Stimulated activated CD4-positive, alpha-beta T cell treated with anti-CD3 and anti-CD28 coated beads, TNF-alpha, amount 100 ng/mL, for 48 hours (primary cell): ENCODE measurements at regions not wholly inside any gene's neighbourhood (a gene's known extent, or its start where the extent isn't known, plus 50 kb on each side); places are given as distances from the start of the nearest gene placed in this dataset.

Experiments used
- DNase-seq, 3 donors: peaks; one replicate each; pipeline ENCODE4 v3.0.0-alpha.2; 2020; ENCODE audit warnings: low read depth in 3 of 3

DNA sequence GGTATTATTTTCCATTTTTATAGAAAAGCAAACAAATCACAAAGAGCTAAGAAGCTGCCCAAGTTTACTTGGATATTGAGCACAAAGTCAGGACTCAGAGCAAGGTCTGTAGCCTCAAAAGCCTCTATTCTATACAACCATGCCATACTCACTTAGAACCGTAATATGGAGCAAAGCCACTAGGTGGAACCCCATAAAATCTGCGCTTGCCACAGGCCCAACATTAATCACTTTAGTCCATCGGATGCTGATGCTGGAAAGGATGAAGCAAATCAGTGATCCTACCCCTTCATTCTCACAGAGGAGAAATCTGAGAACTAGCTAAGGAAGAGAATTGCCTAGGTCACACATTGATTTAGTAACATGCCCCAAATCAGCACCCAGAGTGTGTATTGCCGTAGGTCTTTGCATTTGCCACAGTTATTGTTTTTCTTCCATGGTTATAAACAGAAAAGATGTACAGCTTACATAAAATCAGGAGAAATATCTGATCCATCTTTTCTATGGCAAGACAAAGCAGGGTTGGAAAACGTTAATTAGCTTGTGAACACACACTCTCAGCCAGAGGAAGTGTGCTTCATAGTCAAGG lies 56.7 kb upstream of the RAB38 start:
- DNase-seq: peak in 1 of 3 donors; percentile 12

- DNase-seq: no peak
Observed at GRCh38 chr11:88229303-88229702, 54.1 kb upstream of the RAB38 start.
